Stimulated activated CD4-positive, alpha-beta T cell treated with anti-CD3 and anti-CD28 coated beads, TNF-alpha, amount 100 ng/mL, for 1 hour (primary cell): ENCODE measurements at regions not wholly inside any gene's neighbourhood (a gene's known extent, or its start where the extent isn't known, plus 50 kb on each side); places are given as distances from the start of the nearest gene placed in this dataset.
"Not testable (repeated sequence)": the region's sequence is repeated elsewhere in the genome, so short reads cannot be mapped to it uniquely, and the experiment has no call there.

Source experiments
- DNase-seq, 3 donors: peaks; one replicate each; pipeline ENCODE4 v3.0.0-alpha.2; 2020; ENCODE audit warnings: low read depth in 3 of 3, low spot score in 1 of 3

DNA sequence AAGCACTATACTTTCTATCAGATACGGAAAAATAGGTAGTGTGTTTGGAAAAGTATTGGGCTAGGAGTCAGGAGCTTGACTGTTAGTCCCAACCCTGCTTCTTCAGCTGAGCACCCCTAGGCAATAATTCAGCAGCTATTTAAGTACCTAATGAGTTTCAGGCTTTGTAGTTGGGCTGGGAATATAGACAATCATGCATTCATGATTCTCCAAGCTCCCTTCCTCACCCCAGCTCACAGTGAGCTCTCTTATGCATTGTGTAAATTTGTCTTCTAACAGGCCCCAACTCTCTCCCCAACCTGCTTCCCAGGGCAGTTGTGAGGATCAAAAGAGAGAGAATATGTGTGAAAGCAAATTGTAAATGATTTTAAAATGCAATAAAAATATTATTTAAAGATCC is 201.2 kb downstream of the MSX2 start:
- no peak for DNase-seq

DNA sequence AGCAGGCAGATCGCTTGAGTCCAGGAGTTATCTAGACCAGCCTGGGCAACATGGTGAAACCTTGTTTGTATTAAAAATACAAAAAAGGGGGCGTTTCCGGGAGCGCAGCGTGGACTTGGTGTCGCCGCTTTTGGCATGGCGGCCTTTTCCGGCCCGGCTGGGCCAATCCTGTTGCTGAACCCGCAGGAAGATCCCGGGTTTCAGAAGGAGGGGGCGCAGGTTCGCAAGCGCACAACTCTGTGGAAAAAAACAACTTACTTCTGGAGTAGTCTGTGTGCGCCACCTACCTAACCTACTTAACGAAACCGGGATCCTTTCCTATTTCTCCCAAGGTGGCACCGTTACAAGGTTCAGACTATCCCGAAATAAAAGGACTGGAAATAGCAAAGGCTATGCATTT is 198.6 kb downstream of the MSX2 start:
- no peak for DNase-seq

DNA sequence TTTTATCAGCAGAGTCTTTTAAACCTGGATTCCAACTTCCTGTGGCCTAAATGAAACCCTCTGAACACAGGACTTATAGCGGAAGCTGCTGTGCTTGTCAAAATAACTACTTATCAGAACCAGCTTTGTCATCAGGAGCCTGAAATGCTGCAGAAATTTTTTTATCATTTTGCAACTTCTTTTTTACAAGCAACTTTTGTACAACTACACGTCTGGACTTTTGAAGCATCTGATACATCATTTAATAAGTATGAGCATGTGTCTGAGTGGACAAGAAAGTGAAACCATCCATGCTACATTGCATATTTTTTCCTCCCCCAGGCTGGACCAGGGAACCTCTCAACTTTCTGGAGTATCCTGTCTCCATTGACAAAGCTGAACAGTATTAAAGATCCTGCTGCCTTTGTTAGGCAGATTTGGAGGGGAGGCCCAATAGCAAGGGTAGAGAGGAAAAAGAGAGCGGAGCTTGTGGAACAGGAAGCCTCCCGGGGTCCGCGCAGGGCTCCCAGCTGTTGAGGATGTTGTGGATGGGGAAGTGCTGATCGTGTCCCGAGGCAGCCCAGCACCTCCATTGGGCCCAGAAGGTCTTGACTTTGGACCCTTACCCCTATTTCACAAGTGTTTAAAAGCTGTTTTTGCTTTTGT is 196.6 kb downstream of the MSX2 start:
- no peak for DNase-seq

DNA sequence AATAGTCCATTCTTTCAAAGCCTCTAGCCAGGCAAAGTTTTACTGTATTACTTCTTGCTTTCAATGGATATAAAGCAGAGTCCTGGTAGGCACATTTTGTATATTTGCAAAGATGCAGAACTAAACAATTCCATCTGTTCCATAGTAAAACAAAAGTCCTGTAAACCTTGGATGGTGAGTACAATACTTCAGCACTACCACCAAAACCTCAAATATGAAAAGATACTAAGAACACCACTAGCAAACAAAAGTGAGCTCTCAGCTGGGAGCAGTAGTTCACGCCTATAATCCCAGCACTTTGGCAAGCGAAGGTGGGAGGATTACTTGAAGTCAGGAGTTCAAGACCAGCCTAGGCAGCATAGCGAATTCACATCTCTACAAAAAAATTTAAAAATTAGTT is 195.0 kb downstream of the MSX2 start:
- DNase-seq: no peak

DNA sequence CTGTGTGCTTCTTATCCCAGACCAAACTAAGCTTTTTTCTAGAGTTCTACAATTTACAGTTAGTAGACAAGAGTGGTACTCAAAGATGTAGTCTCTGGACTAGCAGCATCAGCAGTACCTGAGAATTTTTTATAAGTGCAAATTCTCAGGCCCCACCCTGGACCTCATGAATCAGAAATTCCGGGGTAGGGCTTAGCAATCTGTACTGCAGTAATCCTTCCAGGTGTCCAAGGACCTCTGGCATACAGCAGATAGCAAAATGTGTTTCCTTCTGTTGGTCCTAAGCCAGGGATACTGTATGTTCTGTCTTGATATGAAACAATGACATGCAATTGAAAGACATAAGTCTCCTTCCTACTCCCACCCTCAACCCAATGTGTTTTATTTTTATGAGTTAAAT is 194.3 kb downstream of the MSX2 start:
- no peak for DNase-seq

DNA sequence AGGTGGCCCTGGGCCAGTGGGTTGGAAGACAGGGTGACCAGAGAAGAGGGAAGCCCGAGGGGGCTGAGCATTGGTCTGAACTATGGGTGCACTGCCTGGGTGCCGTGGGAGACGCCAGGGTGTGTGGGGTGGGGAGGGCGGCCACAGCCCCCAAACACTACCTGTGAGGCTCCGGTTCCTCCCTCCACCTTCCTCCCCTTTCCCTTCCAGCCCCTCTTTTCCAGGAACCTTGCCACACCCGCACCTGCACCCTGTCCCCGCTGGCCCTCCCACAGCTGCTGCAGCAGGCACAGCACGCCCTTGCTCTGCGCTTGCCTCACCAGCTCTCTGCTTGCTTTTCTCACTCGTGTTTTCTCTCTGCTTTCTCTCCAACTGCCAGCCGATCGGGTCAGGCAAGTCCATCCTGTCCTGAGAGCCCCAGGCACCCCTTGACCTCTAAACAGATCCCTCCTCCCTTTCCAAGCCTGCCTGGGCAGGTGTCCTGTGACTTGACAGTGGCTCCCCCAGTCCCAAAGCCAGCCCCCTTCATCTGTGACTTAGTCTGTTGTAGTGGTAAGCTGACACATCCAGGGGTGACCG is 193.7 kb downstream of the MSX2 start:
- no peak for DNase-seq

DNA sequence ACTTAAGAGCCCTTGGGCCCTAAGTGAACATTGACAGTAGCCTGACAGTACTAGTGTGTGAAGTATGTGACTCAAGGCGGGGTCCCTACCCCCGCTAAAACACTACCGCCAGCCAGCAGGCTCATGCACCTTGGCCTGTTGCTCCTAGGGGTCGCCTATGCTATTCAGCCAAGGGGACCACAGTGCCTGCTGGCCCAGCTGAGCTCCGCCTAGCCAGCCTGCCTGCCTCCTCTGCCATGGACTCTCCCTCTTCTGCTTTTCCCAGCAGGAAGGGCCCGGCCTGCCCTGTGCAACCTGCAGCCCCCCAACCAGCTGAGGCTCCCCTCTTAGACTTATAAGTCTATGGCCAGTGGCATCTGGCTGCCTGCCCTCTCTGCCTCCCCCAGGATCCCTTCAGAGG is 193.1 kb downstream of the MSX2 start:
- not testable (repeated sequence) for DNase-seq

DNA sequence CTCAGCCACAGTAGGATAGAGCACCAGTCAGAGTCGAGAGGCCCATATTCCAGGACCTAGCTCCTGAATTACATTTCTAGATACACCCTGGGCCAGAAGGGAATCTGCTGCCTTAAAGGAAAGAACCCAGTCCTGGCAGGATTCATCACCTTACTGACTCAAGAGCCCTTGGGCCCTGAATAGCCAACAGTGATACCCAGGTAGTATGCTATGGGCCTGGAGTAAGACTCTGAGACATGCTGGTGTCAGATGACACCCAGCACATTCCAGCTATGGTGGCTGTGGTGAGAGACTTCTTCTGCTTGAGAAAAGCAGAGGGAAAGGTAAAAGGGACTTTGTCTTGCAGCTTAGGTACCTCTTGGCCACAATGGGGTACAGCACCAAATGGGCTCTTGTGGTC is 192.5 kb downstream of the MSX2 start:
- not testable (repeated sequence) for DNase-seq

DNA sequence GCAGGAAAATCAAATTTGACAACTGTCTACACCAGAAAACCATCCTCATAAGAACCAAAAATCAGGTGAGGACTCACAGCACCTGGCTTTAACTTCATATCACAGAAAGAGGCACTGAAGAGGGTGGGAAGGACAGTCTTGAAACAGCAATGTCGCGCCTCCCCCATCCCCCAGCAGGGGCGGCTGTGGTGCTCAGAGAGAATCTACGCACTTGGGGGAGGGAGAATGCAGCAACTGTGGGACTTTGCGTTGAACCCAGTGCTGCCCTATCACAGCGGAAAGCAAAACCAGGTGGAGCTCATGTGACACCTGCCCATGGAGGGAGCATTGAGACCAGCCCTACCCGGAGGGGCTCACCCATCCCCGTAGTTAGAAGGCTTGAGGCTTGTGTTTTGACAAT is 191.8 kb downstream of the MSX2 start:
- DNase-seq: no peak

DNA sequence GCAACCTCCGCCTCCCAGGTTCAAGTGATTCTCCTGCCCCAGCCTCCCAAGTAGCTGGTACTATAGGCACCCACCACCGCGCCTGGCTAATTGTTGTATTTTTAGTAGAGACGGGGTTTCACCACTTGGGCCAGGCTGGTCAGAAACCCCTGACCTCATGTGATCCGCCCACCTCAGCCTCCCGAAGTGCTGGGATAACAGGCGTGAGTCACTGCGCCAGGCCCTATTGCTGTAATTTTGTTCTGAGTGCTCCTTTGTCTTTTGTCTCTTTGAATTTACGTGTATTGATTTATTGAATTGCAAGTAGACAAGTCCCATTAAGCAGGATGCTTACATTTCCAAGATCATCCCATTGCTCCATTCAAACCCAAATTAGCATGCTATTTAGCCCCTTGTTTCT is 186.7 kb downstream of the MSX2 start:
- DNase-seq: no peak

DNA sequence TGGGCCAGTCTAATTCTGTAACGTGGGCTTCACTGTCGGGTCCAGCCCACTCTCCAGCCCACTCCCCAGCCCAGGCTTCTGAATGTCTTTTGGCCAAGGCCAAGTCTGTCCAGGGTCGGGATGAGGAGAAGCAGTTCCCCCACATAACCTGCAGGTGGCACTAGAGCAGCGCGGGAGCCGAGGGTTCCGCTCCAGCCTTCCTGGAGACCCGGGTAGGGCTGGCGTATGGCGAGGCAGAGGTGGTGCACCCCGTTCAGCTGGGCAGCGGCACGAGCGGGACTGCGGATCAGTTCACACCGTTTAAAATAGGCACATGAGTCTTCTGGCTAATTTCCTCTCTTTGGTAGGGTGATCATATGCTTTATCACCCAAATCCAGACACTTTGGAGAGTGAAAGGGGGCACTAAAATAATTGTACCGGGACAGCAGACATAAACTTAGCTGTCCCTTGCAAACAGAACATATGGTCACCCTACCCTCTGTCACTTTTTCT is 185.9 kb downstream of the MSX2 start:
- peak in 1 of 3 donors; percentile 20 for DNase-seq

DNA sequence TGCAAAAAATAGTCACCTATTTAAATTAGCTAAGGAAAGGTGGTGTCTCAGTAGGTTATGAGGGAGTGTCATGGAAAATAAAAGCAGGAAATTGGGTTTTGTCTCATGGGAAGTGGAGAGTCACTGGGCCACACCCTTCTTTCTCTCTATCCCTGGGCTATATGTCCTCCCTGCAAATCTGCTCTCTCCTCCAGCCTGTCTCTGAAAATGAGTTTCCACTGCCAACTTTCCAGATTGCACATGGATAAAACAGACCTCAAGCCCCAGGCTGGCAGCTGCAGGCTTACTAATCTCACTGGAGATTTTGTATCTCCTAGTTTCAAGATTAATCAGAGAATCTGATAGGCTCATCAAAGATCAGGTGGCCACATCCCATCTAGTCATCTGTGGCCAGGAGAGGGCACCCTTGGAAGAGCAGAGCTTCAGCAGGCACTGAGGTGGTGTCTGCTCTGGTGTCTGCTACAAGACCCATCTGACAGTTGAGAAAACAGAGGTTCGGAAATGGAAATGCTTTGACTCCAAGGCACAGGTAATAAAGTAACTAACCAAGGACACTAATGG is 178.9 kb downstream of the MSX2 start:
- no peak for DNase-seq

DNA sequence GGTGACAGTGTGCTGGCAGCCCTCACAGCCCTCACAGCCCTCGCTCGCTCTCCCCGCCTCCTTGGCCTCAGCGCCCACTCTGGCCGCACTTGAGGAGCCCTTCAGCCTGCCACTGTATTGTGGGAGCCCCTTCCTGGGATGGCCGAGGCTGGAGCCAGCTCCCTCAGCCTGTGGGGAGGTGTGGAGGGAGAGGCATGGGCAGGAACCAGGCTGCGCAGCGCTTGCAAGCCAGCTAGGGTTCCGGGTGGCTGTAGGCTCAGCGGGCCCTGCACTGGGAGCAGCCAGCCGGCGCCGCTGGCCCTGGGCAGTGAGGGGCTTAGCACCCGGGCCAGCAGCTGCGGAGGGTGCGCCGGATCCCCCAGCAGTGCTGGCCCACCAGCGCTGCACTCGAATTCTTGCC is 177.0 kb downstream of the MSX2 start:
- DNase-seq: no peak

DNA sequence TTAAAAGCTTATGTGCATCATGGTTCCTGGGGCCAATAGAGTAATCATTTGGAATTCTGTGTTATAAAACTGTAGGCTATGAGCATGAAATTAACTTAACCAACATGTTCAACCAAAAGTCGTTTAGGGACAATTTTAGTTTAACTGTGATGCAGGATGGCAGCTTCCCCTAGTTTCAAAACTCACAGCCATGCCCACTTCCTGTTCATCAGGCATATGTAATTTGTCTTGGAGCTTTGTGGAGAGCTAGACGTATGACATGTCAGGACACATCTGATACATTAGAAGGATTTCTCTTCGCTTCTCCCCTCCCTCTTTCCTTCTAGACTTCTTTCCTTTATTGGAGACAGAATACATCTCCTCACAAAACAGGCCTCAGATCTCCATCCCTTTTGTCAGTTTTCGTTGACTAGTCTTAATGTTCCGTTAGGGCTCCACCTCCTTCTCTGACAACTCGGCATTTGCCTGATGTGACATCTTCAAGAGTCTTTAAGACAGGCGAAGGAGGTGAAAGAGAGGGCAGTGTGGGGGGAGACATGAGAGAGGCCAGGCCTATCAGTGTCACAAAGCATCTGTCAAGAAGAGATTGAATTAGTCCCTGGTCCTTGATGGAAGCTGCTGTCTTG is 176.0 kb downstream of the MSX2 start:
- no peak for DNase-seq

DNA sequence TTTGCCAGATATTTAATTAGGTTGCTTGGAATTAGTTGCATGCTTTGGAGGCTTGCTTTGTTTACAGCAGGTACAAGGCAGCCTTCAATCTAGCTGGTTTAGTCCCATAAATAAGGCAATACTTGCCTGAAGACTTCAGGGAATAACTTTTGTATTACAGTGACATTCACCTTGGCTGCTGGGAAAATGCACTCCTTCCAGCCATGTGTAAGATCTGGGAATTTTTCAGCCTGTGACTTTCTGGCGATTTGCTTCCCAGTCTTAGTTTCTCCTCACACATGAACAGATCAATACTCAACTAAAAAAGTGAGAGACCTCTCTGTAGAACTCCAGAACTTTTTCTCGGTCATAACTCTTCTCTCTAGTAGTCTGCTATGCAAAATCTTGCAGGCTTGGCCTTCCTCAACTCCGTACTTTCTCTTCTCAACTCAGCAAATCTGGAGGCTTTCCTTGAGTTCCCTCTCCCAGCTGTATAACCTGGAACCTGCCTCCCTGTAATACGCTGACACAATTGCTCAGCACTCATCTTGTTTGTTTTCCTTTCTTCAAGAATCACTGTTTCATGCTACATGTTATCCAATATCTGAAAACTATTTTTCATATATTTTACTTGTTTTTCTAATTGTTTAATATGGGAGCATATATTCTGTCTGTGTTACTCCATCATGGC is 173.0 kb downstream of the MSX2 start:
- no peak for DNase-seq

DNA sequence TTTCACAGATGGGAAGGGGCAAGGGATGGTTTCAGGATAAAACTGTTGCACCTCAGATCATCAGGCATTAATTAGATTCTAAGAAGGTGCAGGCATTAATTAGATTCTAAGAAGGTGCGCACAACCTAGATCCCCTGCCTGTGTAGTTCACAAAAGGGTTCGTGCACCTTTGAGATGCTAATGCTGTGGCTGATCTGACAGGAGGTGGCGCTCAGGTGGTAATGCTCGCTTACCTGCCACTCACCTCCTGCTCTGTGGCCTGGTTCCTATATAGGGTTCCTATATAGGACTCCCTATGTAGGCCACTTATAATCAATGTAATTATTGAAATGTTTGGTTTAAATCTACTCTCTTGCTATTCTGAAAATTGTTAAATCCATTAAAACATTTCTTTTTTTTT is 171.0 kb downstream of the MSX2 start:
- no peak for DNase-seq

DNA sequence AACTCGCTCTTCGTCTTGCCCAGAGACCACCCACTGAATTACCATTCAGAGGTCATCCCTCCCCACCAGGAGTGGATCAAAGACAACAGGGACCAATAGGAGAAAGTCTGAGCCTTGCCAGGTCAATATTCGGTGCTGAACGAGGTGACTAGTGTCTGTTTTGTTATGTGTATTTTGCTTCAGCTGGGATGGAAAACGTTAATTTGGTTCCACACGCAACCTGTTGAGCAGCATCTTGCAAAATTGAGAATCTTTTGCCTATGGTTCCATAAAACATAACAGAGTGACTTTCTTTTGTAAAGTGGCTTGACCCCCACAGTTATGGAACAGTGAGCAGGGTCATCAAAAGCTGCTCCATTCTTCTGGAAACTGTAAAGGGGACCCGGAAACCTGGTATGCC is 168.4 kb downstream of the MSX2 start:
- no peak for DNase-seq

DNA sequence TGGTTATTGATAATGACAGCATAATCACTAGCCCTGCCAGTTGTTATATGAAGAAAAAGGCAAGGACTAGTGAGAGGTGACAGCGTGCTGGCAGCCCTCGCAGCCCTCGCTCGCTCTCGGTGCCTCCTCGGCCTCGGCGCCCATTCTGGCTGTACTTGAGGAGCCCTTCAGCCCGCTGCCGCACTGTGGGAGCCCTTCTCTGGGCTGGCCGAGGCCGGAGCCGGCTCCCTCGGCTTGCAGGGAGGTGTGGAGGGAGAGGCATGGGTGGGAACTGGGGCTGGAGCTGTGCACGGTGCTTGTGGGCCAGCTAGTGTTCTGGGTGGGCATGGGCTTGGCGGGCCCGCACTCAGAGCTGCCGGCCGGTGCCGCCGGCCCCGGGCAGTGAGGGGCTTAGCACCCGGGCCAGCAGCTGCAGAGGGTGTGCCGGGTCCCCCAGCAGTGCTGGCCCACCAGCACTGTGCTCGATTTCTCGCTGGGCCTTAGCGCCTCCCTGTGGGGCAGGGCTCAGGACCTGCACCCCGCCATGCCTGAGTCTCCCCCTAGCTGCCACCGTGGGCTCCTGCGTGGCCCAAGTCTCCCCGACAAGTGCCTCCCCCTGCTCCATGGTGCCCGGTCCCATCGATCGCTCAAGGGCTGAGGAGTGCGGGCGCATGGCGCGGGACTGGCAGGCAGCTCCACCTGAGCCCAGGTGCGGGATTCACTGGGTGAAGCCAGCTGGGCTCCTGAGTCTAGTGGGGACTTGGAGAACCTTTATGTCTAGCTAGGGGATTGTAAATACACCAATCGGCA is 156.2 kb downstream of the MSX2 start:
- DNase-seq: not testable (repeated sequence)

DNA sequence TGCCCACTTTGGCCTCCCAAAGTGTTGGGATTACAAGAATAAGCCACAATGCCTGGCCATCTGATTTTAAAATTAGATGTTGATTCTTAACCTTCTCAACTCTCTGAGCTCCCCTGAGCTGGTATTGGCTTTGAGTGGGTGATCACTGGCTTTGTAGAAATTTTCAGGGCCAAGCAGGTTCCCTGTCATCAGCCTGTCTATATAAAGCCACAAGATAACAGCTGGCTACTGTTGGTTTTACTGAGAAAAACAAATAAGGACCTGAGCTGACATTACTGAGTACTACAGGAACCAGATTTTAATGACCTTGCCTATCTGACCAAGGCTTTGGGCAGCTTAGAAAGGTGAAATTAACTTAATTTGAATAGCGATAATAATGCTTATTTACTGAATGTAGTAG is 153.6 kb downstream of the MSX2 start:
- no peak for DNase-seq

DNA sequence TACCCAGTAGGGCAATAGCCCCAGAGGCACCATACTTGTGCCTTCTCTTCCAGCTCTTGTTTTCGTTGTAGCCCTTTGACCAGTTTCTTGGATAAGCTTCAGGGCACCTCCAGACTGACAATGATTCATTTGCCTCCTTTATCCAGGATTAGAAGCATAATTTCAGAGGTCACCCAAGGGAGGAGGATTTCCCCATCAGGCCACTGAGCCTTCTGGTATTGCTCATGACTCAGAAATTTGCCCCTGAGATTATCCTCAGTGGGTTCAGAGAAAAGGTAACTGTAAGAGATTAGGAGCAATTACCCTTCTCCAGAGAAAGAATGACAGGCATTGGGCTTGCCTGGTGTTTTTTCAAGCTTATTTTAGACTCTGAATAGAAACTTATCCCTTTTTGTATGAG is 147.9 kb downstream of the MSX2 start:
- DNase-seq: no peak

DNA sequence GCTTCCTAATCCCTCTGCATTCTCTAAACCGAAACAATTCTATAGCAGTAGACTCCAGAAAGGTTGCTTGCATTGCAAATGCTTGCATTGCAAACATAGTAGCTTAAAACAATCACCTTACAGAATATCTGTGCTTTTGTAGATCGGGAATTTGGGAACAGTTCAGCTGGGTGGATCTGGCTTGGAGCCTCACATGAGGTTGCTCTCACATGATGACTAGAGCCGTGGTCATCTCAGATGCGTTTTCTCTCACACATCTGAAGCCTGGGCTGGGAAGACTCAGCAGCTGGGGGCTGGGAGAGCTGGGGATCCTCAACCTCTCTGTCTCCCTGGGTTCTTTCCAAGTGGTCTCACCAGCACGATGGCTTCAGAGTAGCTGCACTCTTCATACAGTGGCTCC is 127.8 kb downstream of the MSX2 start:
- DNase-seq: no peak
